Testis (tissue), 2 donors: ENCODE measurements at regions not wholly inside any gene's neighbourhood (a gene's known extent, or its start where the extent isn't known, plus 50 kb on each side); places are given as distances from the start of the nearest gene placed in this dataset.

Experiments used
- DNase-seq: peaks from one replicate; pipeline ENCODE4 v3.0.0-alpha.2; 2019
- H3K27ac ChIP-seq, 2 donors: fragments of 200-600 bp; sonication (generic); one replicate each; pipeline ENCODE4 v1.5.1; 2019
- H3K27me3 ChIP-seq: fragments of 200-600 bp; sonication (generic); one replicate; pipeline ENCODE4 v1.5.1; 2019
- H3K36me3 ChIP-seq: fragments of 200-600 bp; sonication (generic); one replicate; pipeline ENCODE4 v1.5.1; 2017; ENCODE audit warnings: low read depth; ENCODE audit errors: missing control alignments
- H3K4me1 ChIP-seq: fragments of 200-600 bp; sonication (generic); one replicate; pipeline ENCODE4 v1.5.1; 2019
- H3K4me3 ChIP-seq, 2 donors: fragments of 200-600 bp; sonication (generic); one replicate each; pipeline ENCODE4 v1.5.1; 2017 to 2019
- H3K9me3 ChIP-seq: fragments of 200-600 bp; sonication (generic); one replicate; pipeline ENCODE4 v1.5.1; 2017
- CTCF ChIP-seq, 3 experiments: fragments of 450-650 bp in 2 of 3; fragments of 200-600 bp in 1 of 3; sonication (generic) in 1 of 3; IDR thresholded peaks; one replicate each; pipeline ENCODE4 v1.5.1; 2016 to 2019; ENCODE audit warnings: antibody characterized with exemption in 3 of 3, mild to moderate bottlenecking in 2 of 3, moderate library complexity in 1 of 3
- POLR2A ChIP-seq: fragments of 450-650 bp; IDR thresholded peaks from one replicate; pipeline ENCODE4 v1.6.1; 2017; ENCODE audit warnings: antibody characterized with exemption, mild to moderate bottlenecking, moderate library complexity
- WGBS, 2 donors: methylation state at CpG; one replicate each; pipeline ENCODE4 v1.1.5; 2018; 5-methylcytosine and 5-hydroxymethylcytosine counted together
- intact Hi-C: fragments of 100-400 bp; cut with DNase I; formaldehyde crosslinking; loops from one replicate; pipeline ENCODE4 v1.15.1; 2023; ENCODE audit warnings: low total_unique reads

- no peak for DNase-seq
- intact Hi-C loops: no loop called here
- no peak for TF ChIP-seq POLR2A
- TF ChIP-seq CTCF (IDR thresholded peaks at IDR 0.05): no peak
- Histone ChIP-seq H3K4me1 (no peaks in the 10 kb centered on the region), H3K27me3 (no peaks in the 10 kb centered on the region), H3K36me3 (no peaks in the 10 kb centered on the region), H3K9me3 (no peaks in the 10 kb centered on the region), H3K27ac (no peak overlapping the region), H3K4me3 (no peak overlapping the region)
- WGBS, 2 donors: 83 to 89% methylated on average over 3 of the region's 3 CpGs
Measured at GRCh38 chr9:118569148-118569547, 800.1 kb downstream of the BRINP1 start.

- WGBS, 2 donors: 18 to 25% methylated on average over 3 of the region's 3 CpGs
- Histone ChIP-seq H3K36me3 (no peaks in the 10 kb centered on the region), H3K27me3 (no peaks in the 10 kb centered on the region), H3K9me3 (no peaks in the 10 kb centered on the region), H3K4me3 (no peak overlapping the region), H3K4me1 (no peaks in the 10 kb centered on the region), H3K27ac (no peak overlapping the region)
- no peak for TF ChIP-seq POLR2A
- no peak for TF ChIP-seq CTCF (IDR thresholded peaks at IDR 0.05)
- intact Hi-C loops: no loop called here
- DNase-seq: no peak
Measured at GRCh38 chr9:118570066-118570465, 799.2 kb downstream of the BRINP1 start.

- no peaks in the 10 kb centered on the region for H3K4me1 ChIP-seq
- no peak for DNase-seq
- no peaks in the 10 kb centered on the region for H3K27me3 ChIP-seq
- H3K36me3 ChIP-seq: no peaks in the 10 kb centered on the region
- intact Hi-C loops: no loop called here
- H3K9me3 ChIP-seq: no peaks in the 10 kb centered on the region
- 47 to 60% methylated on average over 2 of the region's 2 CpGs for WGBS, 2 donors
- H3K27ac ChIP-seq: no peak overlapping the region
- H3K4me3 ChIP-seq: no peak overlapping the region
- TF ChIP-seq POLR2A (no peak), CTCF (IDR thresholded peaks at IDR 0.05) (no peak)
Measured at GRCh38 chr9:118575341-118576070, 793.7 kb downstream of the BRINP1 start.

DNA sequence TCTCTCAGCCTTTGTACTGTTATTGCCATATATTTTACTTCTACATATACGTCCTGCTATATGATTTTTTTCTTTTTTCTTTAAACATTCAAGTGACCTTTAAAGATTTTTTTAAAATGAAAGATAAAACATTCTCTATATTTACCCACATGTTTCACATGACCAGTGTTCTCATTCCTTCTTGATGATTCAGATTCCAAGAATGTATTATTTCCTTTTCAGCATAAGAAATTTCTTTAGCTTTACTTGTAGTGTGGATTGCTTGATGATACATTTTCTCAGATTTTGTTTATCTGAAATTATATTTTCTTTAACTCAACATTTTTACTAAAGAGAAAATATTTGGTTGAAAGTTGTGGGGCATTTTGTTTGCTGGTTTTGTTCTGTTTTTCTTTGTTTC is 792.1 kb downstream of the BRINP1 start:
- TF ChIP-seq CTCF (IDR thresholded peaks at IDR 0.05) (no peak), POLR2A (no peak)
- Histone ChIP-seq H3K36me3 (no peaks in the 10 kb centered on the region), H3K9me3 (no peaks in the 10 kb centered on the region), H3K4me3 (no peak overlapping the region), H3K27ac (no peak overlapping the region), H3K27me3 (no peaks in the 10 kb centered on the region), H3K4me1 (no peaks in the 10 kb centered on the region)
- DNase-seq: no peak
- WGBS, 2 donors: 67 to 70% methylated on average over 1 of the region's 1 CpG
- intact Hi-C loops: no loop called here

- Histone ChIP-seq H3K27ac (no peak overlapping the region), H3K4me1 (no peaks in the 10 kb centered on the region), H3K36me3 (no peaks in the 10 kb centered on the region), H3K9me3 (no peaks in the 10 kb centered on the region), H3K4me3 (no peak overlapping the region), H3K27me3 (no peaks in the 10 kb centered on the region)
- no peak for TF ChIP-seq CTCF (IDR thresholded peaks at IDR 0.05)
- no peak for TF ChIP-seq POLR2A
- no peak for DNase-seq
- intact Hi-C loops: no loop called here
Measured at GRCh38 chr9:118578467-118578866, 790.8 kb downstream of the BRINP1 start.
